NCI-H2196 treated with DMSO at 0.1 percent for 48 hours (cell line): ENCODE measurements at regions not wholly inside any gene's neighbourhood (a gene's known extent, or its start where the extent isn't known, plus 50 kb on each side); places are given as distances from the start of the nearest gene placed in this dataset.

Experiments
- DNase-seq: peaks from one replicate; lab custom pipeline; 2025; ENCODE audit not compliant: unreplicated experiment; lab: John Stamatoyannopoulos, UW

DNA sequence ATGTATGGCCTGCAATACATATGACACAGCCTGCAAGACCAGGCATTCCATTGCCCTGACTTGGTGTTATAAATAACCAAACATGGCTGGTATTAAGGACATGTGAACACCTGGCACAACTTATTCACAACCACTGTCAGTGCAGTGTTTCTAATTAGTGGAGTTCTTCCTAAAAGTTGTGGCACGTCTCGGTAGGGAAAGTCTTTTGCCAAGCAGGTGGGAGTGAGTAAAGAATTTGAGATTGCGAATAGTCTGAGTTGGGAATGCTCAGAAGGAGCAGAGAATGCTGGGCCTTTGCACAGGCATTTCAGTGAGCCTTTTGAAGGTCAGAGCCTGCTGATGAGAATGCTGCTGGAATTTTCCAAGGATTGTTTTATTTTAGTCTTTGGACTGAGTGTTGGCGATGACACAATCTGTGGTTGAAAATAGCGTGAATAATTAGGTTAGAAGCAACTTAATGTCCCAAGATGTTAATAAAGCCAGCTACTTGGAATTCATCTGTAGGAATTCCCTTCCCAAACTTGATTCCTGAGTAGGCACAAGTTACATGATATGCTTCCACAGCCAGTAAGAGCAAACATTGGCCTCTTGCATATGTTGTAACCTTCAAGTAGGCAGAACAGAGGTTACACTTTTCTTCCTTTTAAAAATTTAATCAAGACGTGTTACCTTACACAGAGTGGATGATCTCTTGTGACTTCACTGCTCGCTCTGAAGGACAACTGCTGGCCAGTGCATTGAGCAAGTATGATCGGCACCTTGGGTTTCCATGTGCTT is 83.6 kb upstream of the PGRMC2 start:
- no peak for DNase-seq

DNA sequence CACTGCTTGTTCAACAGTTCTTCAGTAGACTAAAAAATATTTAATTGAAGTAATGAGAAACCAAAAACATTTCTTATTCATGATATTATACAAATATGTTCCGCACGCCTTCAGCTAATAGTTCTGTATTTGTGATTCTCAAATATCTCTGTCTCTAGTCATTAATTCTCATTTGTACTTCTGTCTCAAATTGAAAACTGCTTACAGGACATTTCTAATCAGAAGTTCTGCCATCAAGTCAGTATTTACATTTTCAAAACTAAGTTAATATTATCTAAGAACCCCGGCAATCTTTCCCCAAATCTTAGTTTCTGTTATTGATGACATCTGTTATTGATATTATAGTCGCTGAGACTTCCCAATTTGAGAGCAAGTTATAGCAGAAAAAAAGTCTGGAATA is 78.6 kb upstream of the PGRMC2 start:
- DNase-seq: no peak

DNA sequence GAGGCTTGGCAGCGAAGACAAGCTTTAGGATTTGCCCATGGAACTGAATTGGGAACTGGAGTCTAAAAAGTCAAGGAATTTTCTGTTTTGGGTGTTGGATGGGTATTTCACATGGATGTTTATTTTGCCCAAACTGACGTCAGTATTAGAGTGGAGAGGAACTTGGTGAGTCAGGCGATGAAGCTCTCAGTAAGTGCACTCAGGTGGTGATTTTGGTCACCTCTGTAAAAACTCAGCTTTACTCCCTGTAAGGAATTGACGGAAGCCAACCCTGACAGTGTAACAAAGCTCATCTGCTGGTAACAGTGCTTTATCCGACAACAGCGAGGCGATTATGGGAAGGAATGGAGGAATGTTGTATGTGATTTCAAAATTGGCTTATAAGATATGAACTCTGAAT is 77.0 kb upstream of the PGRMC2 start:
- no peak for DNase-seq

DNA sequence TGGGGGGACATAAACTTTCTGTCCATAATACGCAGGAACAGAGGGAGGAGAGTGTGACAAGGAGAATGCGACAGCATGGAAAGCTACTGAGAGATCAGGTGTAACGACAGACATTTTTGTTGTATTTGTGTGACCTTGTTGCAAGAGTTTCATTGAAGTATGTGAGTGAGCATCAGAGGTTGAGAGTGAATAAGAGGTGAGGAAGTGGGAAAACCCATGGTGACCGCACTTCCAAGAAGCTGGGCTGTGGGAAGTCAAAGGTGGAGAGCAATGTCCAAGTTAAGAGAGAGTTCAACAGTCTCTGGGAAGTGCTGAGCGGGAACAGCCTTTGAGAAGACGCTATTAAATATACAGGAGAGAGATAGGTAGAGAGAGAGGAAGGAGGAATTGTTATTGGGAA is 76.4 kb upstream of the PGRMC2 start:
- DNase-seq: no peak

DNA sequence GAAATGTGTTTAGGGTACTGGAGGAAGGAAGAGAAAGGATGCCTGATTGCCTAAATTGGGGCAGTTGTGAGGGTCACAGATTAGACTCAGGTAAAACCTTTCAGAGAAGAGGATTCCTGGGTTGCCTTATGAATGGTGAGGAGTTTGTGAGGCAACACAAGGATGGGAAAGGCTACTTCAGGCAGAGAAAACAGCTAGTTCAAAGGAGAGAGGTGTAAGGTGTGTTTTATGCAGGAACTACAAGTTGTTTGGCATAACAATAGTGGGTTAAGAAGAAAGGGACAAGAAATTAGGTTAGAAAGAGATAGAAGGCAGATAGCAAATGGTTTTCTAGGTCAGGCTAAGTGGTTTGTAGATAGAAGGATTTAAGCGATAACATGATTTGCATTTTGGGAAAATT is 75.1 kb upstream of the PGRMC2 start:
- DNase-seq: no peak

DNA sequence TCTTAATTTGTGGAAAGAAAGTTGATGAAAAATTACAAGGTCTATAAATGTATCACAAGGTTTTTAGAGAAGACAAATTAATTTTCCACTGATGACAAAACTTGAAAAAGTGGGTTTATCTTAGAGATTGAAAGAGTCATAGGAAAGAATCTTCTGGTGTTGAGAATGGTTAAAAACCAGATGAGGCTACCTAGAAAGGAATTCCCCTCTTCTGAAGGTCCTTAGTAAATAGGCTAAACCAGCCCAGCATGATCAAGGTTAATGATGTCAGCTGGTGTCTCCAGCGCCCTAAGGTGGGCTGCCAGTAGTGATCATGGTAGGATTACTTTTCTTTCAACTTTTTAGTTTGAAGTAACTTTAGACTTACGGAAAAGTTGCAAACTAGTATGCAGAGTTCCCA is 71.8 kb upstream of the PGRMC2 start:
- DNase-seq: no peak

DNA sequence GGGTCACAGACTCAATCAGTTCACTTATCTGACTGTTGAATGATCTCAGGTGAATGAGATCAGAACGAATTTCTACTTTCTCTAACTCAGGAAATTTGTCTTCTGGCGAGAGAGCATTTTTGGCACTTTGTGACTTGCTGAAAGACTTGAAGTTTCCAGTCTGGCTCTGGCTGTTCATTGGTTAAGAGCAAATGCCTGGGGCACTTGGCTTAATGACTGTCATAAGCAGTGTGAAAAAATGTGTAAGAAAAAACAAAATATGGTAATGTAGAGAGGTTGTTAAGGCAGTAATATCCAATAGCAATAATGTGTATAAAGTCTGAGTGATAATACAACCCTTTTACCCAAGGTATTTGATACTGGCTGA is 71.3 kb upstream of the PGRMC2 start:
- DNase-seq: no peak

DNA sequence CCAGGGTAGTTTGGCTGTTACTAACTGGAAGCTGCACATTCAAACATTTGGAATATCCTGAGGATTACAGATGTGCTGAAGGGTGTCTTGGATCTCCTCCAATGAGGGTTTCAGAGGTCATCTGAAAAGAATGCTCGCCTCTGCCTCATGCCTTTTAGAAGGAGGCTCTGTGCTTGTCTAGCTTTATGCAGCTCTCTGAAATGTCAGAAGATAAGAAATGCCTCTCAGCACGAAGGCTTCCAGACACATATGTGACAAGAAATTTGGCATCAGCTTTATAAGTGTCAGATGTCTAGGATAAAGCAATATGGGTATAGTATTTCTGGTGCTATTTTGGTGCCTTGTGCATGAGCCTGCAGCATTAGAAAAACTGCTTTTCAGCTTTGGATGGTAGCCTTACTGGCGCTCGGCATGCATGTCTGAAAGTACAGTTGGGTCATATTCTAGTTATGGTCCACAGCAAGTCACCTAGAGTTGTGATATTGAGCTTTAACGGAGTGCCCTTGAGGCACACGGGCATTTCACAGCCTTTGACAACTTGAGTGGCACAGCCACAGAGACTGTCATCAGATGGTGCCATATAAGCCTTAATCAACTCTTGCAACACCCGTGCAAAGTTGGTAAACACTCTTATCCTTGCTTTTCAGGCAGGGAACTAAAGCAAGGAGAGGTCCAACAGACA is 70.8 kb upstream of the PGRMC2 start:
- DNase-seq: no peak

DNA sequence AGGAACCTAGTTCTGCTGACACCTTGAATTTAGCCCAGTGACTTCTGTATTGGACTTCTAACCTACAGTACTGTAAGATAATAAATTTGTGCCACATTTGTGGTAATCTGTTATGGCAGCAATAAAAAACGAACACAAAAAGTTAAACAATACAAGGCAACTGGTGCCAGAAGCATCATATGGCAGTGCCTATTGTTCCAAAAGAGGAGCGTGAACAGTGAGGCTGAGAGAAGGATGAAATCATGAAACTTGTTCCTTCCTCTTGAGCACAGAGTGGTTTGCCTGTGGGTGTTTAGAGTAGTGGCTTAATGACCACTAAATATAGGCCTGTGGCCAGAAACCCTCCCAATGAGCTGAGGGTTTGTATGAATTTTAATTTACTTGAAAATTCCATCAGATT is 69.7 kb upstream of the PGRMC2 start:
- DNase-seq: no peak

DNA sequence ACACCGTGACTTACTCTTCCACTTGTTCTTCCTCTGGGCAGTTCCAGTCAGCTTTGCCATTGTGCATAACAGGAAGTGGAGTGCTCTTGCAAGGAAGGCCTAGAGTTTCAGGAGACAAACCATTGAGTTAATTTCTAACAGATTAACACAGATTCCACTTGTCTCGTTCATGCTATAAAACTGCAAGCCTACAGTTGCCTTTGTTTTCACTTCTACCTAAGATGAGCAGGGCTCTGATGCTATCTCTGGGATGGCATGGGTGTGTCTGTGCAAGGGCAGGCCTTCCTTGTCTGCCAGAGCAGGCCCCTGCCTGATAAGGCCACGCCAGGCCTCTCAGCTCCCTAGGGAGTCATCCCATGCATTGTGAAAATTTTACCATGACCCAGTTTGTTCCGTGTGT is 67.7 kb upstream of the PGRMC2 start:
- DNase-seq: no peak

DNA sequence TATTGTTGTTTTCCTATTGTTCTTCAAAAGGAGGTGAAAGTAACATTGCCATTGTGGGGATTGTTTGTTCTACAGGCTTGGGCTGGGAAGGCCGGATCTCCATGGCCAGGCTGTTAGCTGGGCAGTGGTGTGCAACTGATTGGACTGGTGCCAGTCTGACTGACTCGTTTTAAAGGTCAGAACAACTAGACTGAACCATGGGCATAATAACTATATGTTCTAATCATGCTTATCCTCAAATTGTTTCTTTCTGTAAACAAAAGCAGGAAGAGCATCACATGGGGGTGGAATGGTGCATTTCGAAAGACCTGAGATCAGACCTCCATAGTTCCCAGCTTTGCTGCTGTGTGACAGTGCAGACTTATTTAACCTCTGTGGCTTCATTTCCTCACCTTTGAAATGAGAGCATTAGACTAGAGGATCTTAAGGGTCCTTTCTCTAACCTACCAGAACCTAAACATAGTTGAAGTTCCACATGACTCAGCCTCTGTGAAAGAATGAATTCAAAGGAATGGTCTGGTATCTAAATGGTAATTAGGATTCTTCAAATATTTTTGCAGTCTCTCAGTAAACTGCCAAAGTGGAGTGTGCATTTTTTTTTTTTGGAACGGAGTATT is 66.7 kb upstream of the PGRMC2 start:
- DNase-seq: no peak

DNA sequence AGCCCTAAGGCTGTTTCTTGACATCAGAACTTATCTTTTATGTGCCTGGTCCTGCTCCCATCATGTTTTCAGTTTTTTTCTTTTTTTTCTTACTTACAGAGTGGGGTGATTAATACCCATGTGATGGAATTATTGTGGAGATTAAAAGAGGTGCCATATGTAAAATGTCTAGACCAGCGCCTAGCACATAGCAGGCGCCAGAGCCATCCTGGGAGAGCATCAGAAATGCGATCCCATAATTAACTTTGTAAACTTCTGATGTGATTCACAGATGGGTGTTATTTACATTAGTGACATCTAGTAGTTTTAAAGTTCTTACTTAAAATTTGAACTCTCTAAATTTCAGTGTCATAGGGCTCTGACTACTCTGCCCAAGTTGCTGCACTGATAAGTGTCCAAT is 66.2 kb upstream of the PGRMC2 start:
- no peak for DNase-seq

DNA sequence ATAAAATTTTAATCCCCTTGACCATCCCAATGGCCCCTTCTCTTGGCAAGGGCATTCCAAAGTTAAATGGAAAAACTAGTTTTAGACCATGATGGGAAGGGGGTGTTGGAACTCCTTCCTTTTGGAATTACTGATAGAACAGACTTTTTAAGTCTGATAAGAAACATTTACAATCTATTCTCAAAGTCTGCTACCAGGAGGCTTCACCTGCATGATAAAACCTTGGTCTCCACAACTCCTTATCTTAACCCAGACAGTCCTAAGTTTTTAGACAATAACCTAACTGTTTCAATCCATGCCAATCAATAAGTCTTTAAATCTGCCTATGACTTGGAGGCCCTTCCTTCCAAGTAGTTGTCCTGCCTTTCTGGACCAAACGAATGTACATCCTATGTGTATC is 63.9 kb upstream of the PGRMC2 start:
- no peak for DNase-seq

DNA sequence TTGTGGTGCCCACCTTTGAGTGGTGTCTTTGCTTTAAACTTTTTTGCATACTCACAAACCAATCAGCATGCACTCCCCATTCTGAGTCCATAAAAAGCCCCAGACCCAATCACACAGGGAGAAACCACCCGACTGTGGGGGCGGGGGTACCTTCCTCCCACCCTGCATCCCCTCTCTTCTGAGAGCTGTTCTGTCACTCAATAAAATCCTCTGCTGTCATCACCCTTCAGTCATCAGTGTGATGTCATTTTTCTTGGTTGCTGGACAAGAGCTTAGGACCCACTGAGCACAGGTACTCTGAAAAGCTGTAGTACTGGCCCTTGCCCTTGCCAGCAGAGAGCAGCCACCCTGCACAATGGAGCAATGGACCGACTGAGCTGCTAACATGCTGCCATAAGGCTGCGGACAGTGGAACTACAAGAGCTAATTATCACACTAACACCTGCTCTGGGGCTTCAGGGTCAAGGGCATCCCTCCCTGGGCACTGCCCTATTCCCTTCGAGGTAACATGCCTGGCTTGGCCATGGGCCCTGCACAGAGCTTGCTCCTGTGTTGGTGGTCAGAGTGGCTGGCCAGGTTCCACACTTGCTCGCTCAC is 62.9 kb upstream of the PGRMC2 start:
- DNase-seq: no peak

DNA sequence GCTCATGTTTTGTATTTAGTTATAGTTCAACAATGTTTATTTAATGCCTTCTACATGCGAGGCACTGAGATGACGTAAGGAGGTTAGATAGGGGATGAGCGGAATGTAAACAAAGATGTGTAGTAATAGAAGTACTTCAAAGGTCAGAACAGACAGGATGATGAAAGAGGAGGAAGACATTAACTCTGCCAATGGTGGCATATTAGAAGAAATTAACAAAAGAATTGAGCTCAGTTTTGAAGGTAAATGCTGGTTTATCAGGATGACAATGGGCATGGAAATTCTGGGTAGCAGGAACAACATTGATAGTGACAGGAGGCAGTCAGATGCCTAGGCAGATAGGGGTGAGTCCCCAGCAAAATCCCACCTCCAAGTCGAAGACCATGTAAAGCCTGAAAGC is 62.3 kb upstream of the PGRMC2 start:
- DNase-seq: no peak

DNA sequence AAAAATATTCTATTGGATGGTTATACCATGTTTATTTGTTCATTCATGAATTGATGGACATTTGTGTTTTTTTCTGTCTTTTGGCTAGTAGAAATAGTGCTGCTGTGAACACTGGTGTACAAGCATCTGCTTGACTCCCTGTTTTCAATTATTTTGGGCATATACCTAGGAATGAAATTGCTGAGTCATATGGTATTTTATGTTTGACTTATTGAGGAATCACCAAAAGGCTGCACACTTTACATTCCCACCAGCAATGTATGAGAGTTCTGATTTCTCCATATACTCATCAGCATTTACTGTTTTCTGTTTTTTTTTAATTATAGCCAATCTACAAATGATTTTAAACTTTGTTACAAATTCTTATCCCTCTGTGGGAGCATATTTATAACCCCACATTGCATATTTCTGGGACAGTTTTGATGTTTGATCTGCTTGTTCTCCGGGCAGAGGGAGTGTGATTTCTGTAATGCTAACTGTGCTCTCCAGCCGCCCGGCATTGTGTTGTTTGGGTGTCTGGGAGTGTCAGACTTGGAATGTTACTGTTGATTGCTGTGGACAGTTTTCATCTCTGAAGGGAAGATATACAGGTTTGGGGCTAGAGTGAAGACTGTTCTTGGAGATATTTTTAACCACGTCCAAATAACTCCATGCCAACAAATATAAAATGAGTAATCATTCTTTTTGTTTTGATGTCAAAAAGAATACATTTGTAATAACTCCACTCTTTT is 60.5 kb upstream of the PGRMC2 start:
- no peak for DNase-seq

DNA sequence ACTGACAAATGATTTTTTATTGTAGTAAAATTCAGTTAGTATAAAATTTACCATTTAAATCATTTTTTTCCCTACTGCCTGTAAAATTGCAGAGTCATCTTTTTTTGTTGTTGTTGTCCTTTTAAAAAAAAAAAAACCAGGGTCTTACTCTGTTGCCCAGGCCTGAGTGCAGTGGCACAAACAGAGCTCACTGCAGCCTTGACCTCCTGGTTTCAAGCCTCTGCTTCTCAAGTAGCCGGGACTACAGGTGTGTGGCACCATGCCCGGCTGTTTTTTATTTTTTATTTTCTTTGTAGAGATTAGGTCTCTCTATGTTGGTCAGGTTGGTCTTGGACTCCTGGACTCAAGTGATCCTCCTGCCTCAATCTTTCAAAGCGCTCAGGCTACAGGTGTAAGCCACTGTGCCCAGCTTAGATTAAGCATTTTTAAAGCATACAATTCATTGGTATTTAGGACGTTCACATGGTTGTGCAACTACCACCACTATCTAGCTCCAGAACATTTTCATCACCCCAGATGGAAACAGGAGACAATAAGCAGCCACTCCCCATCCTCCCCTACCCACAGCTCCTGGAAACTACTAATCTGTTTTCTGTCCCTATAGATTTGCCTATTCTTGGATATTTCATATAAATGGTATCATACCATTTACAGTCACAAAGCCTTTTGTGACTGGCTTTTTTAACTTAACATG is 59.7 kb upstream of the PGRMC2 start:
- no peak for DNase-seq

DNA sequence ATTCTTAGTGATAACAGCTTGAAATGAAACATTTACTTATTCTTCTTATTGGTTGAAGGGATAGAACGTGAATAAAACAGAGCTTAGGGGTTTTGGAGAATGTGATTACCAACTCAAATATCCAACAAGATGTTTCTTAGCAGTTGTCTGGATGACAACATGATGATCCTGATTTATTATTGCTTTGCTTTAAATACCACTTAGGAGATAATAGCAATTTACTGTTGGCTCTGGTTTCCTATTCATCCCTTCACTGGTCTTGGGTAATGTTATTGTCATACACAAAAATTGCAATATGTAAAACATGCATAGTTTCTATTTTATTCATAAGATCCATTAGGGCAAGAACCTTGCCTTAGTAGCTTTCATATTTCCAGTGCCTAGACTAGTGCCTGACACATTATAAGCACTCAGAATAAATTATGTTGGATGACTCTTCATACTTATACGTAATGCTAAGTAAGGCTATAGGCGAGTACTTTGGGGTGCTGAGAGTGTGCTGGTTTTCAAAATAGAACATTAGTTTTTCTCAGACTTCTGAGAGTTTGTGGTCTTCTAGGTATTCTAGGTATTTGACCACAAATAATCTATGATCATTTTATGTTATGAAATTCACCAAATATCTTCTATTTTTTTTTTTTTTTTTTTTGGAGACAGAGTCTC is 58.6 kb upstream of the PGRMC2 start:
- no peak for DNase-seq

DNA sequence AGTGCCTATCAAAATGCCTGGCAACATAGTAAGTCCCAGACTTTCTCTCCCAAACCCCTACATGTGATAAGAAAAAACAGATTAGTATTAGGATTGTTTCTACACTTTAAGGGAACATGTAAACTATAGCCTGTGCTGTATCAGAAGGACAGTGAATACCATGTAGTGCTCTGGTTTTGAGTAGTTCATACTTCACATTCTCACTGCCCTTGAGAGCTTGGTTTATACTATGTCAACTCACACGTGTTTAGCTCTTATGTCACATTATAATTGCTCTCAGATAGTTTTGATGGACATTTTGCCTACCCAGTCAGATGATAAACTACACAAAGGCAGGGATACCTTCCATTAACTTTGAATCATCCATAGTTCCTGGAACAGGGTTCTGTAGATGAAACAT is 58.0 kb upstream of the PGRMC2 start:
- DNase-seq: no peak

DNA sequence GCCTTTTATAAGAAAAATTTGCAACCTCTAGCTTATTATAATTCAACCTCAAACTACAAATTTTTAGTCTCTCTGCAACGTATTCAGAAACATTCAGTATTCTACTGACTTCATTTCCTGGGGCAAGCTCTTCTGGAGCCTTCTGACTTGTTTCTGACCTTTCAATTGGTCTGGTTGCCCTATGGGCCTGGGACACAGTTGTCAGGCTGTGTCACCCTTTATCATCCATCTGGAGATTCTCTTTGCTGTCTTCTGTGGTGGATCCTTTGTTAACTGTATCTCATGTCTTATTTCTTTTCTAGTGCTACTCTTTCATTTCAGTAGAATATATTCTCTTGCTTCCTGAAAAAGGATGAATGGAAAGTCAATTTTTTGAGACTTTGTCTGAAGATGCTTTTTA is 55.1 kb upstream of the PGRMC2 start:
- no peak for DNase-seq
